Esophagus squamous epithelium (tissue), 4 donors: ENCODE measurements at regions not wholly inside any gene's neighbourhood (a gene's known extent, or its start where the extent isn't known, plus 50 kb on each side); places are given as distances from the start of the nearest gene placed in this dataset.

Experiments
- POLR2A ChIP-seq, 4 donors: fragments of 450-650 bp; IDR thresholded peaks; one replicate each; pipeline ENCODE4 v1.6.1; 2017; ENCODE audit warnings: antibody characterized with exemption in 4 of 4, mild to moderate bottlenecking in 4 of 4, moderate library complexity in 3 of 4
- TF ChIP-seq, protein P1 (sequence below), 6 experiments: fragments of 450-650 bp in 4 of 6; fragments of 200-600 bp in 2 of 6; sonication (generic) in 2 of 6; IDR thresholded peaks; one replicate each; pipeline ENCODE4 v1.5.1; 2016 to 2019; ENCODE audit warnings: antibody characterized with exemption in 6 of 6, mild to moderate bottlenecking in 4 of 6, moderate library complexity in 4 of 6

DNA sequence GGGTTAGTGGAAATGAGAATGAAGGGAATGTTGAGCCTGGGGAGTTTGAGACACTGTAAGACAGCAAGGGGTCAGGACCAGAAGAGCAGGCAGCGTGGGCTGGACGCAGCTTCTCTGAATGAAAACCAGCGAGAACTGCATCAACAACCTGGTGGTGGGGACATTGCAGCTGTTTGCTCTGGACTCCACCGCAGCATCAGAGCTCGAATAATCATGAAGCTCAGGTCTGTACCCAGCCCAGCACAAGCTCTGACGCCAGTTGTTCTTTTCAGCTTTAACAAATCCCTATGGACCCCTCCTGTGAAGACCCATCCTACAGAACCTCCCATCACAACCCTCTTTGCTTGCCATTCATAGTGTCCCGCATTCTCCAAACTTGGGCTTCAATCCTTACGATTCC, 106.8 kb upstream of the PNPLA4 start:
- TF ChIP-seq, protein P1, sequence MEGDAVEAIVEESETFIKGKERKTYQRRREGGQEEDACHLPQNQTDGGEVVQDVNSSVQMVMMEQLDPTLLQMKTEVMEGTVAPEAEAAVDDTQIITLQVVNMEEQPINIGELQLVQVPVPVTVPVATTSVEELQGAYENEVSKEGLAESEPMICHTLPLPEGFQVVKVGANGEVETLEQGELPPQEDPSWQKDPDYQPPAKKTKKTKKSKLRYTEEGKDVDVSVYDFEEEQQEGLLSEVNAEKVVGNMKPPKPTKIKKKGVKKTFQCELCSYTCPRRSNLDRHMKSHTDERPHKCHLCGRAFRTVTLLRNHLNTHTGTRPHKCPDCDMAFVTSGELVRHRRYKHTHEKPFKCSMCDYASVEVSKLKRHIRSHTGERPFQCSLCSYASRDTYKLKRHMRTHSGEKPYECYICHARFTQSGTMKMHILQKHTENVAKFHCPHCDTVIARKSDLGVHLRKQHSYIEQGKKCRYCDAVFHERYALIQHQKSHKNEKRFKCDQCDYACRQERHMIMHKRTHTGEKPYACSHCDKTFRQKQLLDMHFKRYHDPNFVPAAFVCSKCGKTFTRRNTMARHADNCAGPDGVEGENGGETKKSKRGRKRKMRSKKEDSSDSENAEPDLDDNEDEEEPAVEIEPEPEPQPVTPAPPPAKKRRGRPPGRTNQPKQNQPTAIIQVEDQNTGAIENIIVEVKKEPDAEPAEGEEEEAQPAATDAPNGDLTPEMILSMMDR (IDR thresholded peaks at IDR 0.05), result no peak
- no peak for TF ChIP-seq POLR2A (IDR thresholded peaks at IDR 0.05)
